GM12878 (cell line): ENCODE measurements at regions not wholly inside any gene's neighbourhood (a gene's known extent, or its start where the extent isn't known, plus 50 kb on each side); places are given as distances from the start of the nearest gene placed in this dataset.

Experiments used
- ATAC-seq: fragments of 200-7000 bp; cut with Tn5 transposase; 3 replicates; pipeline ENCODE4 v1.9.1; 2020; ENCODE audit warnings: mild to moderate bottlenecking, moderate library complexity
- BruUV-seq: library from RNA; stranded (reverse); fragments of 400-500 nt; replicated peaks from 2 replicates; lab custom pipeline; 2021; lab: Mats Ljungman, UMichigan
- CTCF ChIA-PET: fragments of 300-600 bp; sonication (Branson Sonifier 250); formaldehyde crosslinking; extraction: SDS; loops from one replicate; lab custom pipeline; 2021; ENCODE audit warnings: inconsistent platforms; lab: Yijun Ruan, JAX
- POLR2A ChIA-PET: fragments of 350-600 bp; formaldehyde crosslinking; extraction: SDS; loops from one replicate; lab custom pipeline; 2021; ENCODE audit warnings: inconsistent platforms; lab: Charles Lee
- RAD21 ChIA-PET: fragments of 300-600 bp; sonication (Branson Sonifier 250); formaldehyde crosslinking; loops from one replicate; lab custom pipeline; 2023; ENCODE audit warnings: antibody characterized with exemption; ENCODE audit not compliant: unreplicated experiment; lab: Charles Lee
- SMC1A ChIA-PET: fragments of 300-600 bp; sonication (Branson Sonifier 250); formaldehyde crosslinking; loops from one replicate; lab custom pipeline; 2023; ENCODE audit not compliant: unreplicated experiment, uncharacterized antibody; lab: Charles Lee
- DNase-seq: peaks from one replicate; pipeline ENCODE4 v3.0.0-alpha.2; 2011; ENCODE audit warnings: low read depth, low spot score
- FAIRE-seq: peaks from 3 replicates; lab custom pipeline; 2011; peaks lifted over from hg19 to GRCh38; lab: Jason Lieb, UNC
- H2AFZ ChIP-seq: 2 replicates; pipeline ENCODE4 v1.6.0; 2011; ENCODE audit warnings: low read depth, low read length, control low read depth; ENCODE audit not compliant: control insufficient read depth
- H3K27ac ChIP-seq: 2 replicates; pipeline ENCODE4 v1.5.1; 2011; ENCODE audit warnings: control low read depth; ENCODE audit not compliant: control insufficient read depth, insufficient read depth
- H3K27me3 ChIP-seq, 2 experiments: replicated peaks in 1 of 2; 2 replicates each; pipeline versions ENCODE4 v1.6.0 to v1.6.1; 2011; ENCODE audit warnings: low read length in 1 of 2; ENCODE audit not compliant: control insufficient read depth in 2 of 2, insufficient read depth in 2 of 2
- H3K36me3 ChIP-seq, 2 experiments: 2 replicates each; pipeline ENCODE4 v1.5.1; 2011; ENCODE audit warnings: low read length in 1 of 2; ENCODE audit not compliant: control insufficient read depth in 2 of 2, insufficient read depth in 2 of 2
- H3K4me1 ChIP-seq: 2 replicates; pipeline ENCODE4 v1.6.1; 2011; ENCODE audit warnings: mild to moderate bottlenecking, low read length, moderate library complexity, mixed read lengths; ENCODE audit not compliant: control insufficient read depth, insufficient read depth
- H3K4me2 ChIP-seq: 2 replicates; pipeline ENCODE4 v1.6.0; 2011; ENCODE audit warnings: control low read depth; ENCODE audit not compliant: control insufficient read depth, insufficient read depth
- H3K4me3 ChIP-seq: fragments of 200-600 bp; sonication (generic); 2 replicates; pipeline ENCODE4 v1.5.1; 2016
- H3K79me2 ChIP-seq: 2 replicates; pipeline ENCODE4 v1.6.0; 2011; ENCODE audit warnings: low read length; ENCODE audit not compliant: control insufficient read depth, insufficient read depth
- H3K9ac ChIP-seq: 2 replicates; pipeline ENCODE4 v1.8.0; 2011; ENCODE audit warnings: low read length, control low read depth, mixed read lengths; ENCODE audit not compliant: control insufficient read depth, insufficient read depth
- H3K9me3 ChIP-seq: replicated peaks from 3 replicates; pipeline ENCODE4 v1.5.1; 2011; ENCODE audit warnings: mild to moderate bottlenecking, low read length; ENCODE audit not compliant: control insufficient read depth, insufficient read depth
- H4K20me1 ChIP-seq: 2 replicates; pipeline ENCODE4 v1.6.0; 2011; ENCODE audit not compliant: control insufficient read depth, insufficient read depth
- IKZF2 ChIP-seq, 2 experiments: fragments of 450-650 bp; IDR thresholded peaks; 2 replicates each; pipeline ENCODE4 v1.6.1; 2017; ENCODE audit warnings: mild to moderate bottlenecking in 2 of 2, moderate library complexity in 2 of 2
- KLF5 ChIP-seq: fragments of 450-650 bp; IDR thresholded peaks from 2 replicates; pipeline ENCODE4 v1.6.1; 2014; ENCODE audit warnings: mild to moderate bottlenecking; ENCODE audit not compliant: partially characterized antibody
- MTA2 ChIP-seq: fragments of 450-650 bp; IDR thresholded peaks from 2 replicates; pipeline ENCODE4 v1.6.1; 2016; ENCODE audit warnings: low read depth, mild to moderate bottlenecking, moderate library complexity
- PAX5 ChIP-seq: IDR thresholded peaks from 2 replicates; pipeline ENCODE4 v1.6.1; 2011; ENCODE audit warnings: low read depth, low read length, borderline replicate concordance
- RFX5 ChIP-seq: IDR thresholded peaks from 2 replicates; pipeline ENCODE4 v1.6.1; 2011; ENCODE audit warnings: low read depth, low read length, improper control_type of control experiment
- SMAD5 ChIP-seq: IDR thresholded peaks from 2 replicates; pipeline ENCODE4 v1.6.1; 2016; ENCODE audit warnings: antibody characterized with exemption, low read depth
- ZBTB4 ChIP-seq: fragments of 450-650 bp; formaldehyde crosslinking; IDR thresholded peaks from 2 replicates; pipeline ENCODE4 v1.4.0; 2022; ENCODE audit warnings: mild to moderate bottlenecking, moderate library complexity
- ZSCAN29 ChIP-seq: fragments of 450-650 bp; IDR thresholded peaks from 2 replicates; pipeline ENCODE4 v1.6.1; 2017; ENCODE audit warnings: mild to moderate bottlenecking, moderate library complexity
- WGBS: methylation state at CpG from one replicate; pipeline ENCODE4 v1.1.6; 2016; ENCODE audit warnings: low lambda C conversion rate; ENCODE audit not compliant: insufficient replicate concordance, insufficient coverage; ENCODE audit errors: missing lambda C conversion rate; 5-methylcytosine and 5-hydroxymethylcytosine counted together
- in situ Hi-C: fragments of 300-500 bp; cut with MboI; formaldehyde crosslinking; loops from 9 replicates; pipeline ENCODE4 v1.14.3; 2018; ENCODE audit warnings: mixed read lengths
- intact Hi-C: fragments of 100-400 bp; cut with micrococcal nuclease; formaldehyde crosslinking; loops from one replicate; pipeline ENCODE4 v1.14.2; 2022; ENCODE audit not compliant: unreplicated experiment

GRCh38 chr14:53537422-53538315 lies 384.5 kb upstream of the DDHD1 start:
- Histone ChIP-seq H3K9ac (no peak overlapping the region), H3K27ac (no peak overlapping the region), H3K36me3 (no peaks in the 10 kb centered on the region), H3K4me1 (peaks cover 4% of the 10 kb centered on the region), H3K79me2 (no peaks in the 10 kb centered on the region), H3K4me3 (no peak overlapping the region), H2AFZ (no peak overlapping the region), H3K9me3 (no peaks in the 10 kb centered on the region), H3K27me3 (no peaks in the 10 kb centered on the region), H4K20me1 (no peaks in the 10 kb centered on the region), H3K4me2 (no peak overlapping the region)
- ChIA-PET POLR2A (no interaction called here), SMC1A (interaction anchor here (0.7 to 4.4 kb wide), 13 partner anchors 9 to 811 kb away, joined by 3 to 36 read pairs (median 4); no protein-coding TSS in a partner anchor), RAD21 (interaction anchor here (1.4 to 2.9 kb wide), 3 partner anchors 637 to 810 kb away, joined by 5 to 10 read pairs (median 6); no protein-coding TSS in a partner anchor), CTCF (interaction anchor here (0.6 to 6.1 kb wide), 16 partner anchors 10 to 810 kb away, joined by 3 to 68 read pairs (median 3); no protein-coding TSS in a partner anchor)
- no peak for FAIRE-seq
- no peak for ATAC-seq
- no peak for DNase-seq
- 54% methylated on average over 5 of the region's 5 CpGs for WGBS
- no TSS peak for BruUV-seq
- intact Hi-C loops (loop anchor here (2.0 to 10.0 kb wide), 7 partner anchors 50 to 810 kb away; no protein-coding TSS in a partner anchor), in situ Hi-C loops (loop anchor here (5.0 to 25.0 kb wide), 2 partner anchors 640 to 800 kb away; no protein-coding TSS in a partner anchor)
- TF ChIP-seq SMAD5, result no peak
- no peak for TF ChIP-seq ZSCAN29
- no peak for TF ChIP-seq KLF5
- TF ChIP-seq PAX5, result no peak
- no peak for TF ChIP-seq ZBTB4 (CRISPR knock-in tag)
- TF ChIP-seq MTA2, result no peak
- no peak for TF ChIP-seq IKZF2 (IDR thresholded peaks at IDR 0.05)
- no peak for TF ChIP-seq RFX5
